Suprapubic skin (tissue), 3 donors: ENCODE measurements at regions not wholly inside any gene's neighbourhood (a gene's known extent, or its start where the extent isn't known, plus 50 kb on each side); places are given as distances from the start of the nearest gene placed in this dataset.

Experiments used
- POLR2A ChIP-seq, 2 donors: fragments of 450-650 bp; IDR thresholded peaks; one replicate each; pipeline ENCODE4 v1.6.1; 2017; ENCODE audit warnings: antibody characterized with exemption in 2 of 2, mild to moderate bottlenecking in 2 of 2, moderate library complexity in 2 of 2
- TF ChIP-seq, protein P1 (sequence below), 2 donors: fragments of 200-600 bp in 1 of 2; fragments of 450-650 bp in 1 of 2; sonication (generic) in 1 of 2; IDR thresholded peaks; one replicate each; pipeline ENCODE4 v1.5.1; 2016 to 2019; ENCODE audit warnings: antibody characterized with exemption in 2 of 2, mild to moderate bottlenecking in 1 of 2, moderate library complexity in 1 of 2

DNA sequence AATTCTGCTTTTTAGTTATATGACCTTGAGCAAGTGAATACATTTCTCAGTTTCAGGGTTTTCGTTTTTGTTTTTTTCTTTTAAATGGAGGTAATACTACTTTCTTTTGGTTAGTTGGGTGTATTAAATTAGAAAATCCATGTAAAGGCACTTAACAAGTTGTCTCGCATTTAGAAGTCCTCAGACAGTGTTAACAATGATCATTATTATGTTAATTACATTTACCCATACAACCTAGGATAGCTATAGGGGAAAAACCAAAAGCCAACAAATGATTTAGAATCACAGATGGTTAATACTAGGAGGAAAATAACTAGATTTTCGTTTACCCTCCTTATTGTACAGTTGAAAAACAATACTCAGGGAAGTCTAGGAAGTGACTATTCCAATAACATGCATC, 972.2 kb upstream of the WWC1 start:
- TF ChIP-seq POLR2A (IDR thresholded peaks at IDR 0.05) = no peak
- TF ChIP-seq, protein P1, sequence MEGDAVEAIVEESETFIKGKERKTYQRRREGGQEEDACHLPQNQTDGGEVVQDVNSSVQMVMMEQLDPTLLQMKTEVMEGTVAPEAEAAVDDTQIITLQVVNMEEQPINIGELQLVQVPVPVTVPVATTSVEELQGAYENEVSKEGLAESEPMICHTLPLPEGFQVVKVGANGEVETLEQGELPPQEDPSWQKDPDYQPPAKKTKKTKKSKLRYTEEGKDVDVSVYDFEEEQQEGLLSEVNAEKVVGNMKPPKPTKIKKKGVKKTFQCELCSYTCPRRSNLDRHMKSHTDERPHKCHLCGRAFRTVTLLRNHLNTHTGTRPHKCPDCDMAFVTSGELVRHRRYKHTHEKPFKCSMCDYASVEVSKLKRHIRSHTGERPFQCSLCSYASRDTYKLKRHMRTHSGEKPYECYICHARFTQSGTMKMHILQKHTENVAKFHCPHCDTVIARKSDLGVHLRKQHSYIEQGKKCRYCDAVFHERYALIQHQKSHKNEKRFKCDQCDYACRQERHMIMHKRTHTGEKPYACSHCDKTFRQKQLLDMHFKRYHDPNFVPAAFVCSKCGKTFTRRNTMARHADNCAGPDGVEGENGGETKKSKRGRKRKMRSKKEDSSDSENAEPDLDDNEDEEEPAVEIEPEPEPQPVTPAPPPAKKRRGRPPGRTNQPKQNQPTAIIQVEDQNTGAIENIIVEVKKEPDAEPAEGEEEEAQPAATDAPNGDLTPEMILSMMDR (IDR thresholded peaks at IDR 0.05) = no peak
